Cardiac fibroblast (primary cell): ENCODE measurements at regions not wholly inside any gene's neighbourhood (a gene's known extent, or its start where the extent isn't known, plus 50 kb on each side); places are given as distances from the start of the nearest gene placed in this dataset.
"Not testable (repeated sequence)": the region's sequence is repeated elsewhere in the genome, so short reads cannot be mapped to it uniquely, and the experiment has no call there.

Source experiments
- DNase-seq, 2 donors: peaks; one replicate each; pipeline versions ENCODE4 v3.0.0 to v3.0.0-alpha.2; 2010; ENCODE audit warnings: low read depth in 2 of 2
- H3K4me3 ChIP-seq, 2 donors: replicated peaks in 1 of 2; 1 replicate in 1 of 2; 2 replicates in 1 of 2; pipeline ENCODE4 v1.5.1; 2011; ENCODE audit warnings: low read depth in 2 of 2, low read length in 2 of 2, mild to moderate bottlenecking in 2 of 2, moderate library complexity in 1 of 2
- TF ChIP-seq, protein P1 (sequence below): IDR thresholded peaks from one replicate; pipeline ENCODE4 v1.5.1; 2011; ENCODE audit warnings: low read depth, mild to moderate bottlenecking, low read length, inconsistent platforms

DNA sequence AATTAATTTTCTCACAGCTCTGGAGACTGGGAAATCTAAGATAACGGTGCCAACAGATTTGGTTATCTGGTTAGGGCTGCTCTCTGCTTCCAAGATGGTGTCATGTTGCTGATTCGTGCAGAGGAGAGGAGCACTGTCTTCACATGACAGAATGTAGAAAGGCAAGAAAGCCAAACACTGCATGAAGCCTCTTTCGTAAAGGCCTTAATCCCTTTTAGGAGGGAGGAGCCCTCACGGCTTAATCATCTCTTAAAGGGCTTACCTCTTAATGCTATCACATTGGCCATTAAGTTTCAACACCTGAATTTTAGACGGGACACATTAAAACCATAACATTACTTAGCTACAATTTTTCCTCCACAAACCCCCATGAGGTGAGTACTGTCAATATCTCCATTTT lies 174.1 kb downstream of the COX18 start:
- no peak overlapping the region for H3K4me3 ChIP-seq
- no peak for DNase-seq
- TF ChIP-seq, protein P1, sequence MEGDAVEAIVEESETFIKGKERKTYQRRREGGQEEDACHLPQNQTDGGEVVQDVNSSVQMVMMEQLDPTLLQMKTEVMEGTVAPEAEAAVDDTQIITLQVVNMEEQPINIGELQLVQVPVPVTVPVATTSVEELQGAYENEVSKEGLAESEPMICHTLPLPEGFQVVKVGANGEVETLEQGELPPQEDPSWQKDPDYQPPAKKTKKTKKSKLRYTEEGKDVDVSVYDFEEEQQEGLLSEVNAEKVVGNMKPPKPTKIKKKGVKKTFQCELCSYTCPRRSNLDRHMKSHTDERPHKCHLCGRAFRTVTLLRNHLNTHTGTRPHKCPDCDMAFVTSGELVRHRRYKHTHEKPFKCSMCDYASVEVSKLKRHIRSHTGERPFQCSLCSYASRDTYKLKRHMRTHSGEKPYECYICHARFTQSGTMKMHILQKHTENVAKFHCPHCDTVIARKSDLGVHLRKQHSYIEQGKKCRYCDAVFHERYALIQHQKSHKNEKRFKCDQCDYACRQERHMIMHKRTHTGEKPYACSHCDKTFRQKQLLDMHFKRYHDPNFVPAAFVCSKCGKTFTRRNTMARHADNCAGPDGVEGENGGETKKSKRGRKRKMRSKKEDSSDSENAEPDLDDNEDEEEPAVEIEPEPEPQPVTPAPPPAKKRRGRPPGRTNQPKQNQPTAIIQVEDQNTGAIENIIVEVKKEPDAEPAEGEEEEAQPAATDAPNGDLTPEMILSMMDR = no peak

DNA sequence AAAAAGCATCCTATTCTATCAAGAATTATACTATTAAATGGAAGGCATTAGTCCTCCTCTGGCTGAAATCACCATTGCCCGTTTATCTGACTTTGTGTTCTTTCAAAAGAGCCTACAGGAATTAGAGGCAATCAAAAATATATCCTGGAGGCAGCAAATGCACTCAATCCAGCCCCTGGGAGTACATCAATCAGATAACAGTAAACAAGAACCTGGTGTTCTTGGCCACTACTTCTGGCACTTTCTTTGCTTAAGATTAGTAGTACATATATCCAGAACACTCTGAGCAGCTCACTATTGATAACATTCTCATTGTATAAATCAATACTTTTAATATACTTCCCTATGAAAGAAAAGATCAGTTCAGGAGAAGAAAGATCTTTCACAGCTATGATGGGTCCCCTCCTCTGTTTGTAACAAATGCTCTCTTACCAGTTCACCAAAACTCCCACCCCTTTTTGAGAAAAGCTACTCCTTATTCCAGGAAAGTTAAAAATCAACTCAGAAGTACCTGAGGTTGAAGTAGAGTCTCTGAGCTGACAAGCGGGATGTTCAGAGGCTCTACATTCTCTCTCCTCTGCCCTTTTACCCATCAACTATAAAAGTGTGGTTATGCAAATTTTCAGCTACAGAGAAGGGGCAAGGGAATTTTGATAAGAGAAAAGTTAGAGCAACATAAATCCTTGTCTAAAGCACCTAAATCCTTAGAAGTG lies 176.0 kb downstream of the COX18 start:
- no peak for DNase-seq
- TF ChIP-seq, protein P1 = no peak
- H3K4me3 ChIP-seq = no peak overlapping the region

DNA sequence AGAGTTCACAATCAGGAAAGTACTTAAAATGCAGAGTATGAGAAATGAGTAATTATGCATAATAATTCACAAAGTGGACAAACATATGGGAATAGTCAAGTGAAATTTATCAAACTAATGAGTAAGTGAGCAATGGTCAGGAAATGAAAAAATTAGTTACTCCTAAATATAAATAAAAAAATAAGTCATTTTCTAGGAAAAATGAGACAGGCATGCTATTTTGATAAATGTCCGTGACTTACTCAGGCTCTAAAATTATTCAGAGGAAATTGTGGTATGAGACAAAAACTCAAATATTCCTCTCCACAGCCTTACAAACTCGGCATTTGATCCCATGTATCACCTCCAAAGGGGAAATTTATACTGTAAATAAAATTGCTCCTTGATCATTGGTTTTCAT lies 181.2 kb downstream of the COX18 start:
- no peak for DNase-seq
- TF ChIP-seq, protein P1 = no peak
- H3K4me3 ChIP-seq = no peak overlapping the region

DNA sequence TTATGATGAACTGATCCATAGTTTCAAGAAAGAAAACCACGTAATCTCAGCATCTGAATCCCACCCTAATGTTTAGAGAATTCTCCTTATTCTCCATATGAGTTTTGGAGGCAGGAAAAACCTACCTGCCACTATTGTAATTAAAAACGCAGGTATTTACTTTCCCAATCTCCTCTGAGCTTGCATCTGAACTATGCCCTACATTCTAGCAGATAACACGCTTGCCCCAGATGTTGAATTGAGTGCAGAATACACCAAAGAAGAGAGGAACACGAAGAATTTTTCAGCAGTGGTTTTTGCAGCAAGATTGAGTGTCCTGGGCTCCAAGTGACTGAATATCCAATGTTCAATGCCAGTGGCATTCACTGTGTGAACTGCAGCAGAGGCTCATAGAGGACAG lies 182.4 kb downstream of the COX18 start:
- H3K4me3 ChIP-seq = no peak overlapping the region
- TF ChIP-seq, protein P1 = no peak
- DNase-seq = no peak

DNA sequence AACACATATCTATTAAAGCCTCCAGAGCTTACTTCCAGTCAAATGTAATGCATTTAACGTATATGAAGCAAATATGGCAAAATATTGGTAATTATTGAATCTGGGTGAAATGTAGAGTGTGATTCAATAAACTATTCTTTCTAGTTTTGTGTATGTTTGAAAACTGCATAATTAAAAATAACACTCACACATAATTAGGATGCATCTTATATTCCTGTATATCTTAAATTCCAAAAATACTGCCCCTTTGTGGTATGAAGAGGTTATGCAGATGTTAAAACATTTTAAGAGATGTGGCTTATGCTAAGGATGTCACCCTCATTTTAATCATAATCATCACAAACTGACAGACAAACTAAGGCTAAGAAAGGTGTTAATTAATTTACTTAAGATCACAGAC lies 182.9 kb downstream of the COX18 start:
- DNase-seq = peak; percentile 10 to 43
- no peak overlapping the region for H3K4me3 ChIP-seq
- TF ChIP-seq, protein P1 = peak; percentile 40

DNA sequence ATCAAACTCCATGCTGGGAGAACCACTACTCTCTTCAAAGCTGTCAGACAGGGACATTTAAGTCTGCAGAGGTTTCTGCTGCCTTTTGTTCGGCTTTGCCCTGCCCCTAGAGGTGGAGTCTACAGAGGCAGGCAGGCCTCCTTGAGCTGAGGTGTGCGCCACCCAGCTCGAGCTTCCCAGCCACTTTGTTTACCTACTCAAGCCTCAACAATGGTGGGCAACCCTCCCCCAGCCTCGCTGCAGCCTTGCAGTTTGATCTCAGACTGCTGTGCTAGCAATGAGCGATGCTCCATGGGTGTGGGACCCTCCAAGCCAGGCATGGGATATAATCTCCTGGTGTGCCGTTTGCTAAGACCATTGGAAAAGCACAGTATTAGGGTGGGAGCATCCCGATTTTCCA lies 185.3 kb downstream of the COX18 start:
- not testable (repeated sequence) for DNase-seq, H3K4me3 ChIP-seq

DNA sequence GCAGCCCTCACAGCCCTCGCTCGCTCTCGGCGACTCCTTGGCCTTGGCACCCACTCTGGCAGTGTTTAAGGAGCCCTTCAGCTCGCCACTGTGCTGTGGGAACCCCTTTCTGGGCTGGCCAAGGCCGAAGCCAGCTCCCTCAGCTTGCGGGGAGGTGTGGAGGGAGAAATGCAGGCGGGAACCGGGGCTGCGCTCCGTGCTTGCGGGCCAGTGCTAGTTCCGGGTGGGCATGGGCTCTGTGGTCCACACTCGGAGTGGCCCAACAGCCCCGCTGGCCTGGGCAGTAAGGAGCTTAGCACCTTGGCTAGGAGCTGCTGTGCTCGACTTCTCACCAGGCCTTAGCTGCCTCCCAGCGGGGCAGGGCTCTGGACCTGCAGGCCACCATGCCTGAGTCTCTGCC lies 192.6 kb downstream of the COX18 start:
- TF ChIP-seq, protein P1 = no peak
- no peak overlapping the region for H3K4me3 ChIP-seq
- no peak for DNase-seq
